ENCODE measurements at regions not wholly inside any gene's neighbourhood (a gene's known extent, or its start where the extent isn't known, plus 50 kb on each side); places are given as distances from the start of the nearest gene placed in this dataset.

DNA sequence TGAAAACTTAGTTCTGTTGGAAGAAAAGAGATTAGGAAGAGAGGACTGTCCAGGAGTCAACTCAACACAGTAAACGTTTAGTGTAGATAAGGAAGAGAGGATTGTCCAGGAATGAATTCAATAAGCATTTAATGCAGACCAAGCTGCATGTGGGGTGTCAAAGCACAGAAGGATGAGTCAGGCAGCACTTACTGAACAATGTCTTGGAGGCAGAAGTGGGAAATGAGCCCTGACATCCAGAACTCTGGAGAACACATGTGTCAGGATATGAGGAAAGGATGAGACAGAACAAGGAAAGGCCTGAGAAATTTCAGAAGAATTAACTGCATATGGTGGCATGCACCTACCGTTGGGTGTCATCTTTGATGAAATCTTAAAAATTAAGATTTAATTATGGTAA lies 429.2 kb upstream of the HTR2A start:
- Histone ChIP-seq H3K23ac (ENCODE audit: insufficient read length, low read depth, low read length) (no peak overlapping the region), H4K20me1 (ENCODE audit: control insufficient read depth, insufficient read depth, insufficient read length) (no peaks in the 10 kb centered on the region), H3K79me1 (ENCODE audit: insufficient read depth, low read depth, low read length, poor library complexity, severe bottlenecking) (no peaks in the 10 kb centered on the region), H3K27ac (ENCODE audit: insufficient read length, low read depth, low read length) (no peak overlapping the region), H3K4ac (ENCODE audit: low read depth, low read length) (no peak overlapping the region), H2AK5ac (ENCODE audit: insufficient read length, low read length) (no peak overlapping the region), H4K8ac (replicated peaks; ENCODE audit: insufficient read length, low read depth, low read length) (no peak overlapping the region), H3K18ac (ENCODE audit: insufficient read length, low read depth, low read length) (no peak overlapping the region), H2BK5ac (ENCODE audit: insufficient read length, low read length) (no peak overlapping the region), H3T11ph (ENCODE audit: low read length) (no peak overlapping the region), H2AFZ (ENCODE audit: low read length) (no peak overlapping the region), H4K91ac (ENCODE audit: insufficient read length, low read depth, low read length) (no peak overlapping the region), H2BK12ac (ENCODE audit: insufficient read length, low read depth, low read length) (no peak overlapping the region), H2BK20ac (ENCODE audit: low read depth, low read length, poor library complexity, severe bottlenecking) (no peak overlapping the region), H2BK120ac (ENCODE audit: low read depth, low read length, poor library complexity, severe bottlenecking) (no peak overlapping the region), H4K5ac (ENCODE audit: insufficient read length, low read depth, low read length) (no peak overlapping the region), H3K27me3 (ENCODE audit: insufficient read depth, low read length) (no peaks in the 10 kb centered on the region), H2BK15ac (ENCODE audit: low read depth, low read length) (no peak overlapping the region), H3K79me2 (ENCODE audit: insufficient read depth, low read length) (no peaks in the 10 kb centered on the region), H3K56ac (ENCODE audit: insufficient read length, low read depth, low read length) (no peak overlapping the region), H3K4me2 (ENCODE audit: insufficient read depth, insufficient read length, low read length) (no peak overlapping the region), H3K9me3 (ENCODE audit: control insufficient read depth, low read depth, low read length) (no peaks in the 10 kb centered on the region), H3K23me2 (ENCODE audit: insufficient read length, low read depth, low read length, poor library complexity, severe bottlenecking) (no peaks in the 10 kb centered on the region), H3K14ac (ENCODE audit: insufficient read depth, low read length) (no peak overlapping the region), H3K9ac (ENCODE audit: extremely low read depth, insufficient read length, low read length) (no peak overlapping the region), H3K4me1 (ENCODE audit: insufficient read depth, low read length) (no peaks in the 10 kb centered on the region)
- H3K4me3 Mint-ChIP-seq = no peak overlapping the region
- DNase-seq = no peak
- no peaks in the 10 kb centered on the region for H3K9me3 Mint-ChIP-seq
- WGBS (ENCODE audit: extremely low coverage, insufficient read length, low lambda C conversion rate) = no CpG with 5 or more reads among the region's 2 CpGs
- H3K36me3 Mint-ChIP-seq (ENCODE audit: insufficient read depth in 1 of 3, low read depth in 3 of 3) = no peaks in the 10 kb centered on the region
- no peaks in the 10 kb centered on the region for H3K4me1 Mint-ChIP-seq
- no peaks in the 10 kb centered on the region for H3K27me3 Mint-ChIP-seq (ENCODE audit: low read depth)
- TF ChIP-seq, protein P1, sequence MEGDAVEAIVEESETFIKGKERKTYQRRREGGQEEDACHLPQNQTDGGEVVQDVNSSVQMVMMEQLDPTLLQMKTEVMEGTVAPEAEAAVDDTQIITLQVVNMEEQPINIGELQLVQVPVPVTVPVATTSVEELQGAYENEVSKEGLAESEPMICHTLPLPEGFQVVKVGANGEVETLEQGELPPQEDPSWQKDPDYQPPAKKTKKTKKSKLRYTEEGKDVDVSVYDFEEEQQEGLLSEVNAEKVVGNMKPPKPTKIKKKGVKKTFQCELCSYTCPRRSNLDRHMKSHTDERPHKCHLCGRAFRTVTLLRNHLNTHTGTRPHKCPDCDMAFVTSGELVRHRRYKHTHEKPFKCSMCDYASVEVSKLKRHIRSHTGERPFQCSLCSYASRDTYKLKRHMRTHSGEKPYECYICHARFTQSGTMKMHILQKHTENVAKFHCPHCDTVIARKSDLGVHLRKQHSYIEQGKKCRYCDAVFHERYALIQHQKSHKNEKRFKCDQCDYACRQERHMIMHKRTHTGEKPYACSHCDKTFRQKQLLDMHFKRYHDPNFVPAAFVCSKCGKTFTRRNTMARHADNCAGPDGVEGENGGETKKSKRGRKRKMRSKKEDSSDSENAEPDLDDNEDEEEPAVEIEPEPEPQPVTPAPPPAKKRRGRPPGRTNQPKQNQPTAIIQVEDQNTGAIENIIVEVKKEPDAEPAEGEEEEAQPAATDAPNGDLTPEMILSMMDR (conservative IDR thresholded peaks at IDR 0.05) = no peak
- no peak overlapping the region for H3K27ac Mint-ChIP-seq

All from H9 (cell line).